ENCODE measurements at regions not wholly inside any gene's neighbourhood (a gene's known extent, or its start where the extent isn't known, plus 50 kb on each side); places are given as distances from the start of the nearest gene placed in this dataset.

DNA sequence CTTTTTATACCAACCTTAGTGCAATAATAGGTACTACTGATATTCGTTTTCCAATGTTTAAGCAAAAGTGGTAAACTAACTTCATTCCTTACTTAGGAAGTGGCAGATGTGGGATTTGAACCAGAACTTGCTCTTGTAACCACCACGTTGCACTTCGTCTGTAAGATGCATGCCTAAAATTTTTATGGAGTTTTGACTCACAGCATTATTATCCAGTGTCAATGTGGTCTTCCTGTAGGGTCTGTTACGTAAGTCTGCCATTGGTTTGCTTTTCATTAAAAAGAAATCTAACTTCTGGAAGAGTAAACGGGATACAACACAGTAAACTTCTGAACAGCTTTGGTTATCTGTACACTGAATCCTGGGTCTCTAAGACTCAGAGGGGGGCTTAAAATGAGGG is 521.0 kb upstream of the WWC1 start:
- TF ChIP-seq, protein P1, sequence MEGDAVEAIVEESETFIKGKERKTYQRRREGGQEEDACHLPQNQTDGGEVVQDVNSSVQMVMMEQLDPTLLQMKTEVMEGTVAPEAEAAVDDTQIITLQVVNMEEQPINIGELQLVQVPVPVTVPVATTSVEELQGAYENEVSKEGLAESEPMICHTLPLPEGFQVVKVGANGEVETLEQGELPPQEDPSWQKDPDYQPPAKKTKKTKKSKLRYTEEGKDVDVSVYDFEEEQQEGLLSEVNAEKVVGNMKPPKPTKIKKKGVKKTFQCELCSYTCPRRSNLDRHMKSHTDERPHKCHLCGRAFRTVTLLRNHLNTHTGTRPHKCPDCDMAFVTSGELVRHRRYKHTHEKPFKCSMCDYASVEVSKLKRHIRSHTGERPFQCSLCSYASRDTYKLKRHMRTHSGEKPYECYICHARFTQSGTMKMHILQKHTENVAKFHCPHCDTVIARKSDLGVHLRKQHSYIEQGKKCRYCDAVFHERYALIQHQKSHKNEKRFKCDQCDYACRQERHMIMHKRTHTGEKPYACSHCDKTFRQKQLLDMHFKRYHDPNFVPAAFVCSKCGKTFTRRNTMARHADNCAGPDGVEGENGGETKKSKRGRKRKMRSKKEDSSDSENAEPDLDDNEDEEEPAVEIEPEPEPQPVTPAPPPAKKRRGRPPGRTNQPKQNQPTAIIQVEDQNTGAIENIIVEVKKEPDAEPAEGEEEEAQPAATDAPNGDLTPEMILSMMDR (IDR thresholded peaks at IDR 0.05; ENCODE audit: control extremely low read depth, extremely low read depth, low read depth, missing control alignments) = no peak
- CTCF ChIA-PET = interaction anchor here (0.9 kb wide), 1 partner anchor 11 kb away, joined by 3 read pairs; no protein-coding TSS in a partner anchor
- POLR2A ChIA-PET = no interaction called here
- DNase-seq (ENCODE audit: extremely low spot score) = no peak

- ChIA-PET POLR2A (no interaction called here), CTCF (no interaction called here)
- TF ChIP-seq, protein P1 (IDR thresholded peaks at IDR 0.05; ENCODE audit: control extremely low read depth, extremely low read depth, low read depth, missing control alignments) = no peak
- no peak for DNase-seq (ENCODE audit: extremely low spot score)
These were observed 519.9 kb upstream of the WWC1 start for GRCh38 chr5:167771571-167771970.

- POLR2A ChIA-PET = interaction anchor here (0.6 kb wide), 1 partner anchor 901 kb away, joined by 5 read pairs; no protein-coding TSS in a partner anchor
These were observed 517.7 kb upstream of the WWC1 start for GRCh38 chr5:167773668-167774301.

GRCh38 chr5:167777746-167778145 is 513.7 kb upstream of the WWC1 start:
- ChIA-PET POLR2A (no interaction called here), CTCF (no interaction called here)
- TF ChIP-seq, protein P1 (IDR thresholded peaks at IDR 0.05; ENCODE audit: control extremely low read depth, extremely low read depth, low read depth, missing control alignments) = no peak
- no peak for DNase-seq (ENCODE audit: extremely low spot score)

More at GRCh38 chr5:167773668-167774301, 517.7 kb upstream of the WWC1 start:
- CTCF ChIA-PET = interaction anchor here (1.0 kb wide), 1 partner anchor 10 kb away, joined by 3 read pairs; no protein-coding TSS in a partner anchor
- no peak for DNase-seq (ENCODE audit: extremely low spot score)
- TF ChIP-seq, protein P1 (IDR thresholded peaks at IDR 0.05; ENCODE audit: control extremely low read depth, extremely low read depth, low read depth, missing control alignments) = no peak

- CTCF ChIA-PET = no interaction called here
- TF ChIP-seq, protein P1 (IDR thresholded peaks at IDR 0.05; ENCODE audit: control extremely low read depth, extremely low read depth, low read depth, missing control alignments) = no peak
- POLR2A ChIA-PET = no interaction called here
- DNase-seq (ENCODE audit: extremely low spot score) = no peak
These were observed 513.2 kb upstream of the WWC1 start for GRCh38 chr5:167778228-167778627.

GRCh38 chr5:167779644-167780043 is 511.8 kb upstream of the WWC1 start:
- POLR2A ChIA-PET = no interaction called here
- TF ChIP-seq, protein P1 (IDR thresholded peaks at IDR 0.05; ENCODE audit: control extremely low read depth, extremely low read depth, low read depth, missing control alignments) = no peak
- CTCF ChIA-PET = no interaction called here
- DNase-seq (ENCODE audit: extremely low spot score) = no peak

Data from GM10248 (cell line).